ENCODE measurements at regions not wholly inside any gene's neighbourhood (a gene's known extent, or its start where the extent isn't known, plus 50 kb on each side); places are given as distances from the start of the nearest gene placed in this dataset.

DNA sequence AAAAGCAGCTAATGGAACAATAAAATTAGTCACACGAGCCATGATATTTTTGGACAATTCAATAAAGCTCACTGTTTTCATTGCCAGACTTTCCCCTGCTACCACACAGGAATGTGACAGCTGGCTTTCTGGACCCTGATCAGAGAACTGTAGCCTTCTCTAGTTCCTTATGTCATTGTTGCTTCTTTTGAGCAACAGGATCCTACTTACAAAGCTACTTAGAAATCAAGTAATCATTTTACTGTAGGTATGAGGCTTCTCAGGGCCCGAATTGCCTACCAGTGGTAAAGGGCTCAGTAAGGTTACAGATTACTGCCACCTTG lies 94.3 kb upstream of the AADACL2 start (continued):
- TF ChIP-seq, protein P1, sequence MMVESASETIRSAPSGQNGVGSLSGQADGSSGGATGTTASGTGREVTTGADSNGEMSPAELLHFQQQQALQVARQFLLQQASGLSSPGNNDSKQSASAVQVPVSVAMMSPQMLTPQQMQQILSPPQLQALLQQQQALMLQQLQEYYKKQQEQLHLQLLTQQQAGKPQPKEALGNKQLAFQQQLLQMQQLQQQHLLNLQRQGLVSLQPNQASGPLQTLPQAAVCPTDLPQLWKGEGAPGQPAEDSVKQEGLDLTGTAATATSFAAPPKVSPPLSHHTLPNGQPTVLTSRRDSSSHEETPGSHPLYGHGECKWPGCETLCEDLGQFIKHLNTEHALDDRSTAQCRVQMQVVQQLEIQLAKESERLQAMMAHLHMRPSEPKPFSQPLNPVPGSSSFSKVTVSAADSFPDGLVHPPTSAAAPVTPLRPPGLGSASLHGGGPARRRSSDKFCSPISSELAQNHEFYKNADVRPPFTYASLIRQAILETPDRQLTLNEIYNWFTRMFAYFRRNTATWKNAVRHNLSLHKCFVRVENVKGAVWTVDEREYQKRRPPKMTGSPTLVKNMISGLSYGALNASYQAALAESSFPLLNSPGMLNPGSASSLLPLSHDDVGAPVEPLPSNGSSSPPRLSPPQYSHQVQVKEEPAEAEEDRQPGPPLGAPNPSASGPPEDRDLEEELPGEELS (CRISPR knock-in tag; IDR thresholded peaks at IDR 0.05) = no peak
- no peak for TF ChIP-seq SRY (CRISPR knock-in tag; IDR thresholded peaks at IDR 0.05)
- no peak for TF ChIP-seq ZNF761 (CRISPR knock-in tag; conservative IDR thresholded peaks at IDR 0.05)
- TF ChIP-seq, protein P2, sequence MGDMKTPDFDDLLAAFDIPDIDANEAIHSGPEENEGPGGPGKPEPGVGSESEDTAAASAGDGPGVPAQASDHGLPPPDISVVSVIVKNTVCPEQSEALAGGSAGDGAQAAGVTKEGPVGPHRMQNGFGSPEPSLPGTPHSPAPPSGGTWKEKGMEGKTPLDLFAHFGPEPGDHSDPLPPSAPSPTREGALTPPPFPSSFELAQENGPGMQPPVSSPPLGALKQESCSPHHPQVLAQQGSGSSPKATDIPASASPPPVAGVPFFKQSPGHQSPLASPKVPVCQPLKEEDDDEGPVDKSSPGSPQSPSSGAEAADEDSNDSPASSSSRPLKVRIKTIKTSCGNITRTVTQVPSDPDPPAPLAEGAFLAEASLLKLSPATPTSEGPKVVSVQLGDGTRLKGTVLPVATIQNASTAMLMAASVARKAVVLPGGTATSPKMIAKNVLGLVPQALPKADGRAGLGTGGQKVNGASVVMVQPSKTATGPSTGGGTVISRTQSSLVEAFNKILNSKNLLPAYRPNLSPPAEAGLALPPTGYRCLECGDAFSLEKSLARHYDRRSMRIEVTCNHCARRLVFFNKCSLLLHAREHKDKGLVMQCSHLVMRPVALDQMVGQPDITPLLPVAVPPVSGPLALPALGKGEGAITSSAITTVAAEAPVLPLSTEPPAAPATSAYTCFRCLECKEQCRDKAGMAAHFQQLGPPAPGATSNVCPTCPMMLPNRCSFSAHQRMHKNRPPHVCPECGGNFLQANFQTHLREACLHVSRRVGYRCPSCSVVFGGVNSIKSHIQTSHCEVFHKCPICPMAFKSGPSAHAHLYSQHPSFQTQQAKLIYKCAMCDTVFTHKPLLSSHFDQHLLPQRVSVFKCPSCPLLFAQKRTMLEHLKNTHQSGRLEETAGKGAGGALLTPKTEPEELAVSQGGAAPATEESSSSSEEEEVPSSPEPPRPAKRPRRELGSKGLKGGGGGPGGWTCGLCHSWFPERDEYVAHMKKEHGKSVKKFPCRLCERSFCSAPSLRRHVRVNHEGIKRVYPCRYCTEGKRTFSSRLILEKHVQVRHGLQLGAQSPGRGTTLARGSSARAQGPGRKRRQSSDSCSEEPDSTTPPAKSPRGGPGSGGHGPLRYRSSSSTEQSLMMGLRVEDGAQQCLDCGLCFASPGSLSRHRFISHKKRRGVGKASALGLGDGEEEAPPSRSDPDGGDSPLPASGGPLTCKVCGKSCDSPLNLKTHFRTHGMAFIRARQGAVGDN (CRISPR knock-in tag; IDR thresholded peaks at IDR 0.05) = no peak
- TF ChIP-seq, protein P3, sequence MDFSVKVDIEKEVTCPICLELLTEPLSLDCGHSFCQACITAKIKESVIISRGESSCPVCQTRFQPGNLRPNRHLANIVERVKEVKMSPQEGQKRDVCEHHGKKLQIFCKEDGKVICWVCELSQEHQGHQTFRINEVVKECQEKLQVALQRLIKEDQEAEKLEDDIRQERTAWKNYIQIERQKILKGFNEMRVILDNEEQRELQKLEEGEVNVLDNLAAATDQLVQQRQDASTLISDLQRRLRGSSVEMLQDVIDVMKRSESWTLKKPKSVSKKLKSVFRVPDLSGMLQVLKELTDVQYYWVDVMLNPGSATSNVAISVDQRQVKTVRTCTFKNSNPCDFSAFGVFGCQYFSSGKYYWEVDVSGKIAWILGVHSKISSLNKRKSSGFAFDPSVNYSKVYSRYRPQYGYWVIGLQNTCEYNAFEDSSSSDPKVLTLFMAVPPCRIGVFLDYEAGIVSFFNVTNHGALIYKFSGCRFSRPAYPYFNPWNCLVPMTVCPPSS (IDR thresholded peaks at IDR 0.05) = no peak
- no peak for TF ChIP-seq ZNF563 (CRISPR knock-in tag; IDR thresholded peaks at IDR 0.05)
- TF ChIP-seq ZNF282 (IDR thresholded peaks at IDR 0.05; ENCODE audit: partially characterized antibody) = no peak

Data from HepG2 (cell line).